ENCODE measurements at regions not wholly inside any gene's neighbourhood (a gene's known extent, or its start where the extent isn't known, plus 50 kb on each side); places are given as distances from the start of the nearest gene placed in this dataset.

DNA sequence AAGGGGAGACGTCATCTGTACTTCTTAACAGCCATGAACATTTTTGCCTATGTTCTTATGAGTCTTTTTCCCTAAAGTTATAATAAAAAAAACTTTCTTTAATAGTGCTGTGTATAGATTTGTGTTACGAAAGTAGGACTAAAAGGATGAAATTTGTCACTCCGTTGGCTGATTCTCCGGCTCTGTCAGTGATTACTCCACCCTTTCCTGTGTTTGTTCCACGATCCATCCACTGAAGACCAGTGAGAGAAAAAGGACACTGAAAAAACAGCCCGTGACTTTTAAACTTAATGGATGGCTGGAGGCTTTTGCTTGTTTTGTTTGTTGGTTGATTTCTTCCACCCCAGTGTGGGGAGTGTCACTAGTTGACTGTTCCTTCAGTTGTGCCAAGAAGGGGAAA lies 232.0 kb upstream of the NOX3 start:
- Histone ChIP-seq H3K27me3 (no peaks in the 10 kb centered on the region), H3K9me3 (no peaks in the 10 kb centered on the region), H3K4me1 (no peaks in the 10 kb centered on the region), H3K4me3 (no peak overlapping the region), H3K27ac (no peak overlapping the region), H3K36me3 (no peaks in the 10 kb centered on the region)
- no peak for DNase-seq
- TF ChIP-seq POLR2AphosphoS5 (IDR thresholded peaks at IDR 0.05): no peak
- no peak for TF ChIP-seq POLR2A (IDR thresholded peaks at IDR 0.05)
- no peak for TF ChIP-seq EP300 (IDR thresholded peaks at IDR 0.05)
- TF ChIP-seq, protein P1, sequence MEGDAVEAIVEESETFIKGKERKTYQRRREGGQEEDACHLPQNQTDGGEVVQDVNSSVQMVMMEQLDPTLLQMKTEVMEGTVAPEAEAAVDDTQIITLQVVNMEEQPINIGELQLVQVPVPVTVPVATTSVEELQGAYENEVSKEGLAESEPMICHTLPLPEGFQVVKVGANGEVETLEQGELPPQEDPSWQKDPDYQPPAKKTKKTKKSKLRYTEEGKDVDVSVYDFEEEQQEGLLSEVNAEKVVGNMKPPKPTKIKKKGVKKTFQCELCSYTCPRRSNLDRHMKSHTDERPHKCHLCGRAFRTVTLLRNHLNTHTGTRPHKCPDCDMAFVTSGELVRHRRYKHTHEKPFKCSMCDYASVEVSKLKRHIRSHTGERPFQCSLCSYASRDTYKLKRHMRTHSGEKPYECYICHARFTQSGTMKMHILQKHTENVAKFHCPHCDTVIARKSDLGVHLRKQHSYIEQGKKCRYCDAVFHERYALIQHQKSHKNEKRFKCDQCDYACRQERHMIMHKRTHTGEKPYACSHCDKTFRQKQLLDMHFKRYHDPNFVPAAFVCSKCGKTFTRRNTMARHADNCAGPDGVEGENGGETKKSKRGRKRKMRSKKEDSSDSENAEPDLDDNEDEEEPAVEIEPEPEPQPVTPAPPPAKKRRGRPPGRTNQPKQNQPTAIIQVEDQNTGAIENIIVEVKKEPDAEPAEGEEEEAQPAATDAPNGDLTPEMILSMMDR (IDR thresholded peaks at IDR 0.05): no peak
- intact Hi-C loops (cut with DNase I; ENCODE audit: low total_unique reads): no loop called here
- 64 to 80% (median 74%) methylated on average over 6 of the region's 6 CpGs for WGBS, 5 donors

DNA sequence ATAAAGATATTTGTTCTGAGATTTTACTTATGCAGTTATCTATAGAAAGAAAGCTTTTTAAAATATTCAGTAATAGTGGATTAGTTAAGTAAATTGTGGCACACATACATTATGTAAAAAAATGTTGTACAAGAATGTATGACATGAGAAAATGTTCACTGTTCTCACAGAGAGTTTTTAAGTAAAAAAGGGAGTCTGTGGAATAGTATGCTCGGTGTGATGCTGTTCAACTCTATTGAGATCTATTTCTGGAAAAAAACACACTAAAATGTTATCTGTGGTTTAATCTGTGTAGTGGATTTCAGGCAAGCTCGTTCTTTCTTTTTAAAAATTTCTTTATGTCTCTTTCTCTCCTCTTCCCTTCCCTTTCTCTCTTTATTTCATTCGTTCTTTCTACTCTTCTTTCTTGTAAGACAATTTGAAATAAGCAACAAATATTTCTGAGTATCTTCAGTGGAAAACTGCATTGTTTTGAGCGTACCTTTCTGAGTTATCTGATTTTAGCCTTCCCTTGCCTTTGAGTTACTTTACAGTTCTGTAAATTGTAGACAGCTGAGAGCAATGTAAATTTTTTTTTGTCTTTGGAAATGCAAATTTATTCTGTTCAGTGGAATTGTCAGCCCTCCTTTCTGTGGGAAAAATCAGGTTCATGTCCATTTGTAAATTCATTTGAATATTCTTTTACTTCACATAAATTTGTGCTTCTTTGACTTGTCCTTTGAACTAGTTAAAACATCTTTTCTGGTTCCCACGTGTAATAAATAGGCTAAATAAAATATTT lies 229.0 kb upstream of the NOX3 start:
- H3K9me3 ChIP-seq: no peaks in the 10 kb centered on the region
- no peaks in the 10 kb centered on the region for H3K4me1 ChIP-seq
- TF ChIP-seq POLR2A (IDR thresholded peaks at IDR 0.05) (no peak), EP300 (IDR thresholded peaks at IDR 0.05) (no peak), POLR2AphosphoS5 (IDR thresholded peaks at IDR 0.05) (no peak)
- TF ChIP-seq, protein P1 (IDR thresholded peaks at IDR 0.05): no peak
- 69 to 83% (median 79%) methylated on average over 5 of the region's 5 CpGs for WGBS, 5 donors
- intact Hi-C loops (cut with DNase I; ENCODE audit: low total_unique reads): no loop called here
- DNase-seq: no peak
- no peak overlapping the region for H3K27ac ChIP-seq
- no peak overlapping the region for H3K4me3 ChIP-seq
- H3K27me3 ChIP-seq: no peaks in the 10 kb centered on the region
- H3K36me3 ChIP-seq: no peaks in the 10 kb centered on the region

DNA sequence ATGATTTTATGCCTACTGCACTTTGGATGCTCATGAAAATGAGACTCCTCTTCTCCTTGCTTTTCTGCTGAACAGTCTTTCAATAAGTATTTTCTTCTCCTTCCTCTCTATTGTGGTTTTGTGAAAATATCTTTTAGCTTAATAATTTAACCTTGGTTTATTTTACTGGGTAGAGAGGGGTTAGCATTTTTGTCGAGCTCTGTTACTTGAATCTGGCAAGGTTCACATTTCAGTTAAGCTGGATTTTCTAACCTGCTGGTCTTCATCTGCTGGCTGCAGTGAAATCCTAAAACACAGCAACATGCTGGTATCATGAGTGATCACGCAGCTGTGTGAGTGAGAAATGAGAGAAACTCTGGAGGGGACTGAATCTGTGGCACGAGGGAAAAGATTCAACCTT lies 222.7 kb upstream of the NOX3 start:
- H3K36me3 ChIP-seq: no peaks in the 10 kb centered on the region
- no peaks in the 10 kb centered on the region for H3K9me3 ChIP-seq
- DNase-seq: no peak
- no peak for TF ChIP-seq EP300 (IDR thresholded peaks at IDR 0.05)
- TF ChIP-seq POLR2A (IDR thresholded peaks at IDR 0.05): no peak
- no peak for TF ChIP-seq POLR2AphosphoS5 (IDR thresholded peaks at IDR 0.05)
- TF ChIP-seq, protein P1 (IDR thresholded peaks at IDR 0.05): no peak
- no peak overlapping the region for H3K27ac ChIP-seq
- 50 to 64% (median 58%) methylated on average over 3 of the region's 3 CpGs for WGBS, 5 donors
- intact Hi-C loops (cut with DNase I; ENCODE audit: low total_unique reads): no loop called here
- no peaks in the 10 kb centered on the region for H3K27me3 ChIP-seq
- no peaks in the 10 kb centered on the region for H3K4me1 ChIP-seq
- no peak overlapping the region for H3K4me3 ChIP-seq

DNA sequence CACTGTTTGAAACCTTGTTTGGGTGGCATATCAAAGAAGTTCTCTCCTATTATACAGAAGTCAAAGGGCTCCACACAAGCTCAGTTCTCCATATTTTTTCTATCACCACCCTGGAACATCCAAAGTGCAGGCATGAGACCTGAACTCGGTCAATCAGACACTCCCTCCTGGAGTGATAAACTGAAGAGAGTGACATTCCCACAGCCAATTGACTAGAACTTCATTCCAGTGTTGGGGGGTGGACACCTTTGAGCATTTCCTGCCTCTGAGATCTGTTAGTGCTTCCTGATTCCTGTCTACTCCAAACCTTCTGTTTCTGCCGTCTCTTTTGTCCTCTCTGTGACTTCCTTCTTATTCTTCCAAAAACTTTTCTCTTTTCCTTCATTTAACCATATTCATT lies 220.7 kb upstream of the NOX3 start:
- TF ChIP-seq POLR2A (IDR thresholded peaks at IDR 0.05): no peak
- TF ChIP-seq, protein P1 (IDR thresholded peaks at IDR 0.05): no peak
- TF ChIP-seq EP300 (IDR thresholded peaks at IDR 0.05): no peak
- TF ChIP-seq POLR2AphosphoS5 (IDR thresholded peaks at IDR 0.05): no peak
- H3K36me3 ChIP-seq: no peaks in the 10 kb centered on the region
- 55 to 76% (median 66%) methylated on average over 2 of the region's 2 CpGs for WGBS, 5 donors
- DNase-seq: no peak
- no peaks in the 10 kb centered on the region for H3K27me3 ChIP-seq
- H3K27ac ChIP-seq: no peak overlapping the region
- H3K9me3 ChIP-seq: no peaks in the 10 kb centered on the region
- no peaks in the 10 kb centered on the region for H3K4me1 ChIP-seq
- intact Hi-C loops (cut with DNase I; ENCODE audit: low total_unique reads): no loop called here
- H3K4me3 ChIP-seq: no peak overlapping the region

Data from stomach (tissue), 8 donors.